ENCODE measurements at regions not wholly inside any gene's neighbourhood (a gene's known extent, or its start where the extent isn't known, plus 50 kb on each side); places are given as distances from the start of the nearest gene placed in this dataset.

DNA sequence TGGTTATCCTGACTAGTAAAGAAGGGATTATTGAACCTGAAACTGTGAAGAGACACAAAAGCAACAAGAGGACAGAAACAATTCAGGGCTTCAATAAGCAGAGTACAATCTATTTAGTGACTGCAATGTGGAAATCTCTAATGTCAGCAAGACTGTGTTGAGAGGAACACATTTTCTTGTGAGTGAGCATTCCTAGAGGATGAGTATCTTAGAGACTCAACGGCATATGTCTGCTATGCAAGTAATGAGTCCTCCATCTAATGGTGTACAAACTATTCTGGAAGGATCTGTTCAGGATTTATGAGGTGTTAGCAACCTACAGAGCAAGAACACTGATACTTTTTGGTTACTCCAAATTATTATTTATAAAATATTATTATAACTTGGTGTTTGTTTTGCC, 226.5 kb upstream of the NDN start:
- WGBS, 2 donors: 63 to 79% methylated on average over 1 of the region's 1 CpG
- no peak for FAIRE-seq

DNA sequence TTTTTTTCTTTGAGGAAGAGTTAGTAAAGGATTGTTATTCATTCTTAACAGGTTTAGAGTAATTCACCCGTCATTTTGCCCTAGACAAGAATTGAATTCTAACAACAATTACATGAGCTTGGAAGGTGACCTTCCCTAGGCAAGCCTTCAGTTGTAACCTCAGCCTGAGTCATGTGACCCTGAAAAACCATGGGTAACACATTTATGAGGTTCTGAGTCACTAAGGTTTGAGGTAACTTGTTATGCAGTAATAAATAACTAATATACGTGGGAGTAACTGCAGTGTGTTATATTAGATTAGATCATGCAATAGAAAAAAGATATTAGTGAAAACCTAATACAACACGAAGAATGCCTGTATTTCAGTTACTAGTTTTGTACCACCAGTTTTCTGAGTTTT, 237.6 kb upstream of the NDN start:
- intact Hi-C loops (cut with DNase I): no loop called here
- WGBS, 2 donors: 62 to 64% methylated on average over 3 of the region's 3 CpGs
- TF ChIP-seq, protein P1, sequence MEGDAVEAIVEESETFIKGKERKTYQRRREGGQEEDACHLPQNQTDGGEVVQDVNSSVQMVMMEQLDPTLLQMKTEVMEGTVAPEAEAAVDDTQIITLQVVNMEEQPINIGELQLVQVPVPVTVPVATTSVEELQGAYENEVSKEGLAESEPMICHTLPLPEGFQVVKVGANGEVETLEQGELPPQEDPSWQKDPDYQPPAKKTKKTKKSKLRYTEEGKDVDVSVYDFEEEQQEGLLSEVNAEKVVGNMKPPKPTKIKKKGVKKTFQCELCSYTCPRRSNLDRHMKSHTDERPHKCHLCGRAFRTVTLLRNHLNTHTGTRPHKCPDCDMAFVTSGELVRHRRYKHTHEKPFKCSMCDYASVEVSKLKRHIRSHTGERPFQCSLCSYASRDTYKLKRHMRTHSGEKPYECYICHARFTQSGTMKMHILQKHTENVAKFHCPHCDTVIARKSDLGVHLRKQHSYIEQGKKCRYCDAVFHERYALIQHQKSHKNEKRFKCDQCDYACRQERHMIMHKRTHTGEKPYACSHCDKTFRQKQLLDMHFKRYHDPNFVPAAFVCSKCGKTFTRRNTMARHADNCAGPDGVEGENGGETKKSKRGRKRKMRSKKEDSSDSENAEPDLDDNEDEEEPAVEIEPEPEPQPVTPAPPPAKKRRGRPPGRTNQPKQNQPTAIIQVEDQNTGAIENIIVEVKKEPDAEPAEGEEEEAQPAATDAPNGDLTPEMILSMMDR (IDR thresholded peaks at IDR 0.05): no peak

More for the DNA sequence above, 226.5 kb upstream of the NDN start:
- Histone ChIP-seq H3K4me3 (no peak overlapping the region), H3K27ac (no peak overlapping the region), H3K27me3 (no peaks in the 10 kb centered on the region), H3K4me1 (no peaks in the 10 kb centered on the region), H3K9me3 (no peaks in the 10 kb centered on the region), H3K36me3 (no peaks in the 10 kb centered on the region)
- ATAC-seq: no peak
- TF ChIP-seq, protein P1 (IDR thresholded peaks at IDR 0.05): no peak
- DNase-seq: no peak
- intact Hi-C loops (cut with DNase I): no loop called here

DNA sequence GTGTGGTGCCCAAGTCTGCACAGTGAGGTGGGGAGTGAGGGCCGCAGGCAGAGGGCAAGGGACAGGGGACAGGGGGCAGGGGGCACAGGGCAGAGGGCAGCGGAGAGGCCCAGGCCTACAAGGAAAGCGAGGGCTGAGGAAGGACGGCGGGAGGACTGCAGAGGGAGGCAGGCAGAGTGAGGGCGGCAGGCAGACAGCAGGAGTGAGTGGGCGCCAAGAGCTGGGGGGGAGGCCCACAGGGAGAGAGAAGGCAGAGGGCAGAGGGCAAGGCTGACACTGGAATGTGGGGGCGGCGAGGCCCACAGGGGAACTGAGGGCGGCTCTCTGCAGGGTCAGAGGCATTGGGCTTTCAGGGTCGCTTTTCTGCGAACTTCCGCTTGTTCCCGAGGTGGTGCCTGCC, 267.8 kb upstream of the NDN start:
- Histone ChIP-seq H3K36me3 (no peaks in the 10 kb centered on the region), H3K4me3 (no peak overlapping the region), H3K4me1 (no peaks in the 10 kb centered on the region), H3K27ac (no peak overlapping the region), H3K27me3 (no peaks in the 10 kb centered on the region), H3K9me3 (no peaks in the 10 kb centered on the region)
- TF ChIP-seq, protein P1 (IDR thresholded peaks at IDR 0.05): no peak
- FAIRE-seq (no peak), DNase-seq (no peak), ATAC-seq (no peak)
- intact Hi-C loops (cut with DNase I): no loop called here
- WGBS, 2 donors: 76 to 87% methylated on average over 14 of the region's 14 CpGs

More for the DNA sequence above, 237.6 kb upstream of the NDN start:
- ATAC-seq (no peak), FAIRE-seq (no peak), DNase-seq (no peak)
- Histone ChIP-seq H3K4me1 (no peaks in the 10 kb centered on the region), H3K27me3 (no peaks in the 10 kb centered on the region), H3K27ac (no peak overlapping the region), H3K4me3 (no peak overlapping the region), H3K9me3 (no peaks in the 10 kb centered on the region), H3K36me3 (no peaks in the 10 kb centered on the region)

GRCh38 chr15:23983500-23984259, 296.6 kb upstream of the NDN start:
- H3K9me3 ChIP-seq: no peaks in the 10 kb centered on the region
- 63 to 73% methylated on average over 5 of the region's 5 CpGs for WGBS, 2 donors
- no peaks in the 10 kb centered on the region for H3K4me1 ChIP-seq
- DNase-seq: no peak
- FAIRE-seq: no peak
- TF ChIP-seq, protein P1 (IDR thresholded peaks at IDR 0.05): no peak
- intact Hi-C loops (cut with DNase I): no loop called here
- H3K36me3 ChIP-seq: no peaks in the 10 kb centered on the region
- ATAC-seq: no peak
- H3K27ac ChIP-seq: no peak overlapping the region
- no peaks in the 10 kb centered on the region for H3K27me3 ChIP-seq
- H3K4me3 ChIP-seq: no peak overlapping the region

DNA sequence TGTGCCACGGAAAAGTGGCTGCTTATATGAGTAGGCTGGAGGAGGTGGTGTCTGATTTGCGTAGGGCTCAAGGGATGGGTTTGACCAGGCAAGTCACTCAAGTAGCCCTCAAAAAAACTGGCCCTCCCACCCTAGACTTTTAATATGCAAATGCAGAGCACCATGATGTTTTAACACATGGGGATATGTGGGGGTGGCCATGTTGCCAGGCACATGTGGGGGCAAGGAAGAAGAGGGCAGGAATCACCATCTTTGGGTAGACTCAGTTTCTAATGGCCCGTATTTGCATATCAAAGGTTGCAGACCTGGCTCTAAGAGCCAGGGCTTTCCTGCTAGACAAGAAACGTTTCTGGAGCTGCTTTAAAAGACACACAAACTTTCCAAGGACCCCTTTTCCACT, 307.2 kb upstream of the NDN start:
- TF ChIP-seq, protein P1 (IDR thresholded peaks at IDR 0.05): no peak
- intact Hi-C loops (cut with DNase I): no loop called here
- no peak for ATAC-seq

More for the DNA sequence above, 307.2 kb upstream of the NDN start:
- FAIRE-seq (no peak), DNase-seq (no peak)
- no peaks in the 10 kb centered on the region for H3K9me3 ChIP-seq
- H3K36me3 ChIP-seq: no peaks in the 10 kb centered on the region
- no peak overlapping the region for H3K27ac ChIP-seq
- H3K27me3 ChIP-seq: no peaks in the 10 kb centered on the region
- no peak overlapping the region for H3K4me3 ChIP-seq
- 61 to 67% methylated on average over 4 of the region's 4 CpGs for WGBS, 2 donors
- no peaks in the 10 kb centered on the region for H3K4me1 ChIP-seq

Data from pancreas (tissue), 10 donors.